Heart left ventricle (tissue), 13 donors: ENCODE measurements at regions not wholly inside any gene's neighbourhood (a gene's known extent, or its start where the extent isn't known, plus 50 kb on each side); places are given as distances from the start of the nearest gene placed in this dataset.

Experiments used
- POLR2A ChIP-seq, 2 donors: fragments of 450-650 bp; IDR thresholded peaks; one replicate each; pipeline ENCODE4 v1.6.1; 2017; ENCODE audit warnings: antibody characterized with exemption in 2 of 2, mild to moderate bottlenecking in 2 of 2, moderate library complexity in 2 of 2
- TF ChIP-seq, protein P1 (sequence below), 12 donors: fragments of 200-600 bp; sonication (generic) in 4 of 12; IDR thresholded peaks; one replicate each; pipeline versions ENCODE4 v1.5.0 to v1.8.0; 2018 to 2022; ENCODE audit warnings: antibody characterized with exemption in 12 of 12, mild to moderate bottlenecking in 5 of 12
- donor health status: ischemic (EF 13 %, LVEDD 7.1; RV severe dilation, severe dysfunction).
- donor health status: DM: no; HTN: yes; CAD: no.
- donor health status: DM: no; HTN: no; CAD: no.
- donor health status: ischemic (EF 25% LVEDD 6.9; RV normal size, moderate dysfunction).
- donor health status: ischemic (EF 25% LVEDD 5.7; RV mildly dilated, moderate dysfunction).
- donor health status: ischemic (EF 35%, LVEDD 5.7; RV mildly dilated, moderate dysfunction).
- donor health status: nonischemic (EF 11% LVEDD 7.7; RV severe dilation, severe dysfunction).
- donor health status: DM: yes; HTN: yes; CAD: no.
- donor health status: PGD.
- donor health status: ischemic (EF 29% LVEDD 5.4; RV normal size, mild dysfunction).
- donor health status: nonischemic (EF 23%, LVEDD 6.1; RV moderate dilation, normal function).

DNA sequence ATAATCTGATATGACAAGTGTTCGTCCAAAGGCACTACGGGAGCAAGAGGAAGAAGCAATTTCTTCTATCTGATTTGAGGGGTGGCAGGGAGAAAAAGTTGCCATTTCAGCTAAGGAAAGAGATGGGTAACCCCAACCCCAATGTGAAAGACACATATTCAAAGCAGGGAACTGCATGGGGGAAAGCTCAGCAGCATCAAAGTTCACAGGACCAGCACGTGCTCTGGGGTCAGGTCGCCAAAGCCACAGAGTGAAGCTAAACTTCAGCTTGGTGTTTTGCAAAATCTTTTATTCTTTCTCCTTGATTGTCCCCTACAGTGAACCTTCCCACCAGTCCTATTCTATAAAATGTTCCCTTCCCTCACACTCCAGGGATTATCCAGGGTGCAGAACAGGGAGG, 112.8 kb upstream of the PPP2R2D start:
- TF ChIP-seq, protein P1, sequence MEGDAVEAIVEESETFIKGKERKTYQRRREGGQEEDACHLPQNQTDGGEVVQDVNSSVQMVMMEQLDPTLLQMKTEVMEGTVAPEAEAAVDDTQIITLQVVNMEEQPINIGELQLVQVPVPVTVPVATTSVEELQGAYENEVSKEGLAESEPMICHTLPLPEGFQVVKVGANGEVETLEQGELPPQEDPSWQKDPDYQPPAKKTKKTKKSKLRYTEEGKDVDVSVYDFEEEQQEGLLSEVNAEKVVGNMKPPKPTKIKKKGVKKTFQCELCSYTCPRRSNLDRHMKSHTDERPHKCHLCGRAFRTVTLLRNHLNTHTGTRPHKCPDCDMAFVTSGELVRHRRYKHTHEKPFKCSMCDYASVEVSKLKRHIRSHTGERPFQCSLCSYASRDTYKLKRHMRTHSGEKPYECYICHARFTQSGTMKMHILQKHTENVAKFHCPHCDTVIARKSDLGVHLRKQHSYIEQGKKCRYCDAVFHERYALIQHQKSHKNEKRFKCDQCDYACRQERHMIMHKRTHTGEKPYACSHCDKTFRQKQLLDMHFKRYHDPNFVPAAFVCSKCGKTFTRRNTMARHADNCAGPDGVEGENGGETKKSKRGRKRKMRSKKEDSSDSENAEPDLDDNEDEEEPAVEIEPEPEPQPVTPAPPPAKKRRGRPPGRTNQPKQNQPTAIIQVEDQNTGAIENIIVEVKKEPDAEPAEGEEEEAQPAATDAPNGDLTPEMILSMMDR (IDR thresholded peaks at IDR 0.05) = no peak
- no peak for TF ChIP-seq POLR2A (IDR thresholded peaks at IDR 0.05)
